ENCODE measurements at regions not wholly inside any gene's neighbourhood (a gene's known extent, or its start where the extent isn't known, plus 50 kb on each side); places are given as distances from the start of the nearest gene placed in this dataset.

DNA sequence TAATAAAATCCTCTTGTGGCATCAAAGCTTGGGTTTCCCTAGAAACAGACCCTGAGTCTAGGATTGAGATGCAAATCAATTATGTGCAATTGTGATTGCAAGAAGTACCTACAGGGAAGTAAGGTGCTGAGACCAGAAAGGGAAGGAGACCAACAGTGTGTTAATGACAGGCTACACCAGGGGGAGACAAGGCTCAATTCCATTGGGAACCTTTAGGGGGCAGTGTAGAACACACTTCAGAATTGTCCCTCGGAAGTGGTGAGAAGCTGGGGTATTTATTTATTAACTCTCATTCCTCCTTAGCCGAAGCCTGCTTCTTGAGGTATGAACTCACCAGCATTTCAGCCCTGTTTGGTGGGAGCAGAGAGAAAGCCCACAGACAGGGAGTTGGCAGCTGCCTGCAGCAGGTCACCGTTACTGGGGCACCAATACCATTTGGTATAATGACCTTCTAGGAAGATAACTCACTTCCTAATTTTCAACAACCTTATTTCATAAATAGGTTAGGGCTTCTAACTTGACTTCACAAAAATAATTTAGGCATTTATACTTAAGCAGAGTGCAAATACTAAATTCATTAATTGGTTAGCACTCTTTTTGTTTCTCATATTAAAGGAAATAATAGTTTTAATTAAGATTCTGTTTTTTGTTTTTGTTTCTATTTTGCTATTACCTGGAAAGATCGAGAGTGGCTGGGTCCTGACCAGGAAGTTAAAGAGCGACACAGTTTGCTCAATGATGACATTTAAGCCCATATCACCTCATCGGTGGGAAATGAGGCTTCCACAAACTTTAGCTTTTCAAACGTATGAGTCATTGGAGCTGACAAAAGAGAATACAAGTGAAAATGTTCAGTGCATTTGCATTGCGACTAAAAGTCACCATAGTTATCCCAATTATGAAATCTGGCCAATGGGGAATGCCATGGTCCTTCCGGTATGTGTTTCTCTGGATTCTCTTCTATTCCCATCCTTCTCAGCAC, 94.8 kb downstream of the BTBD3 start:
- Mint-ChIP-seq H3K36me3 (no peaks in the 10 kb centered on the region), H3K27me3 (no peaks in the 10 kb centered on the region), H3K27ac (no peak overlapping the region), H3K4me1 (no peaks in the 10 kb centered on the region), H3K9me3 (peaks cover 0 to 9% (median 3%) of the 10 kb centered on the region in 8 donors), H3K4me3 (no peak overlapping the region)
- Histone ChIP-seq H3K4me3 (ENCODE audit: low read length in 2 of 2) (no peak overlapping the region), H3K27ac (ENCODE audit: low read depth, low read length) (no peak overlapping the region), H3K36me3 (ENCODE audit: insufficient read depth, low read length) (no peaks in the 10 kb centered on the region), H3K27me3 (ENCODE audit: insufficient read depth, low read length) (no peaks in the 10 kb centered on the region), H3K4me1 (ENCODE audit: insufficient read depth, low read length) (no peaks in the 10 kb centered on the region), H3K9me3 (ENCODE audit: control insufficient read depth in 1 of 2, low read length in 2 of 2) (no peaks in the 10 kb centered on the region)
- CTCF ChIA-PET (ENCODE audit: partially characterized antibody): interaction anchor here (1.5 kb wide), 1 partner anchor 9 kb away, joined by 4 read pairs; no protein-coding TSS in a partner anchor
- POLR2A ChIA-PET (ENCODE audit: partially characterized antibody): no interaction called here
- DNase-seq: no peak
- intact Hi-C loops (cut with micrococcal nuclease): no loop called here

DNA sequence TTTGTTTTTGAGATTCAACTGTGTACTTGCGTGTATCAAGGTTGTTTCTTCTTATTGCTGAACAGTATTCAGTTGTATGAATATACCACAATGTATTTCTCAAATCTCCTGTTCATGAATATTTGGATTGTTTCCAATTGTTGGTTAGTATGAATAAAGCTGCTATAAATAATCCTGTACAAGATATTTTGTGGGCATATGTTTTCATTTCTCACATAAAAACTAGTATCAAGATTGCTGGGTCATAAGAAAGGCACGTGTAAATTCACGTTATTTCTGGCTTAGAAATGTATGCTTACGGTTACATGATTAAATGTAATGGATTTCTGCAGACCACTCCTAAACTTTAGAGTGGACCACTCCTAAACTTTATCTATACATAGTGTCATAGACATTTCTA, 96.6 kb downstream of the BTBD3 start:
- intact Hi-C loops (cut with micrococcal nuclease): no loop called here
- Mint-ChIP-seq H3K9me3 (peaks cover 2 to 16% (median 4%) of the 10 kb centered on the region in 8 donors), H3K27ac (no peak overlapping the region), H3K4me1 (no peaks in the 10 kb centered on the region), H3K27me3 (no peaks in the 10 kb centered on the region), H3K36me3 (no peaks in the 10 kb centered on the region), H3K4me3 (no peak overlapping the region)
- H3K4me3 ChIP-seq (ENCODE audit: low read length in 2 of 2): no peak overlapping the region
- no peak for DNase-seq
- no peak overlapping the region for H3K27ac ChIP-seq (ENCODE audit: low read depth, low read length)
- no peaks in the 10 kb centered on the region for H3K4me1 ChIP-seq (ENCODE audit: insufficient read depth, low read length)
- ChIA-PET POLR2A (ENCODE audit: partially characterized antibody) (no interaction called here), CTCF (ENCODE audit: partially characterized antibody) (no interaction called here)
- no peaks in the 10 kb centered on the region for H3K9me3 ChIP-seq (ENCODE audit: control insufficient read depth in 1 of 2, low read length in 2 of 2)
- H3K36me3 ChIP-seq (ENCODE audit: insufficient read depth, low read length): no peaks in the 10 kb centered on the region
- H3K27me3 ChIP-seq (ENCODE audit: insufficient read depth, low read length): no peaks in the 10 kb centered on the region

- Histone ChIP-seq H3K9me3 (ENCODE audit: control insufficient read depth in 1 of 2, low read length in 2 of 2) (no peaks in the 10 kb centered on the region), H3K27me3 (ENCODE audit: insufficient read depth, low read length) (no peaks in the 10 kb centered on the region), H3K27ac (ENCODE audit: low read depth, low read length) (no peak overlapping the region), H3K36me3 (ENCODE audit: insufficient read depth, low read length) (no peaks in the 10 kb centered on the region), H3K4me3 (ENCODE audit: low read length in 2 of 2) (no peak overlapping the region), H3K4me1 (ENCODE audit: insufficient read depth, low read length) (no peaks in the 10 kb centered on the region)
- H3K4me3 Mint-ChIP-seq: no peak overlapping the region
- H3K4me1 Mint-ChIP-seq: no peaks in the 10 kb centered on the region
- DNase-seq: no peak
- no peak overlapping the region for H3K27ac Mint-ChIP-seq
- peaks cover 2 to 16% (median 4%) of the 10 kb centered on the region in 8 donors for H3K9me3 Mint-ChIP-seq
- ChIA-PET POLR2A (ENCODE audit: partially characterized antibody) (no interaction called here), CTCF (ENCODE audit: partially characterized antibody) (no interaction called here)
- no peaks in the 10 kb centered on the region for H3K27me3 Mint-ChIP-seq
- no peaks in the 10 kb centered on the region for H3K36me3 Mint-ChIP-seq
- intact Hi-C loops (cut with micrococcal nuclease): no loop called here
Measured at GRCh38 chr20:12014736-12015135, 97.0 kb downstream of the BTBD3 start.

- ChIA-PET POLR2A (ENCODE audit: partially characterized antibody) (no interaction called here), CTCF (ENCODE audit: partially characterized antibody) (no interaction called here)
- Mint-ChIP-seq H3K36me3 (no peaks in the 10 kb centered on the region), H3K27ac (no peak overlapping the region), H3K9me3 (peaks cover 2 to 16% (median 5%) of the 10 kb centered on the region in 8 donors), H3K4me1 (no peaks in the 10 kb centered on the region), H3K4me3 (no peak overlapping the region), H3K27me3 (no peaks in the 10 kb centered on the region)
- Histone ChIP-seq H3K27me3 (ENCODE audit: insufficient read depth, low read length) (no peaks in the 10 kb centered on the region), H3K4me1 (ENCODE audit: insufficient read depth, low read length) (no peaks in the 10 kb centered on the region), H3K4me3 (ENCODE audit: low read length in 2 of 2) (no peak overlapping the region), H3K9me3 (ENCODE audit: control insufficient read depth in 1 of 2, low read length in 2 of 2) (no peaks in the 10 kb centered on the region), H3K36me3 (ENCODE audit: insufficient read depth, low read length) (no peaks in the 10 kb centered on the region), H3K27ac (ENCODE audit: low read depth, low read length) (no peak overlapping the region)
- no peak for DNase-seq
- intact Hi-C loops (cut with micrococcal nuclease): loop anchor here (1.0 kb wide), 1 partner anchor 40 kb away; no protein-coding TSS in a partner anchor
Measured at GRCh38 chr20:12016291-12016690, 98.6 kb downstream of the BTBD3 start.

DNA sequence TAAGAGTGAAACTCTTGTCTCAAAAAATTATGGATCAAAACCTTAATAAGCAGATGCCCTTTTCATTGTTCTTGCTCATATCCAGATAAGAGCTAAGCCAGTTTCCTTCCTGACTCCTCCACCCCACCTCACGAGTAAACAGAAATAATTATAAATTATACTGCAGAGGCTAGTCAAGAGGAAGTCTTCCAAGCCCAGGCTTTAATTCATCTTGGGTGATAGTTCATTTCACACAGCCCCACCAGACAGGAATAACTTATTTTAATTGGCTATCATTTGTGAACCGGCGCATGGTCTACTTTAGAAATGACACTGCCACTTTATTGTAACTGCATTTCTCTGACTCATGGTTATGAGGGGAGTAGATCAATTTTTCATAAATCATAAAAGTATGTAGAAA, 102.0 kb downstream of the BTBD3 start:
- ChIA-PET POLR2A (ENCODE audit: partially characterized antibody) (no interaction called here), CTCF (ENCODE audit: partially characterized antibody) (no interaction called here)
- Mint-ChIP-seq H3K27me3 (no peaks in the 10 kb centered on the region), H3K4me3 (no peak overlapping the region), H3K27ac (no peak overlapping the region), H3K36me3 (no peaks in the 10 kb centered on the region), H3K4me1 (no peaks in the 10 kb centered on the region), H3K9me3 (peaks cover 2 to 18% (median 7%) of the 10 kb centered on the region in 8 donors)
- H3K4me1 ChIP-seq (ENCODE audit: insufficient read depth, low read length): no peaks in the 10 kb centered on the region
- H3K9me3 ChIP-seq (ENCODE audit: control insufficient read depth in 1 of 2, low read length in 2 of 2): no peaks in the 10 kb centered on the region
- DNase-seq: no peak
- intact Hi-C loops (cut with micrococcal nuclease): no loop called here
- no peaks in the 10 kb centered on the region for H3K36me3 ChIP-seq (ENCODE audit: insufficient read depth, low read length)
- no peak overlapping the region for H3K4me3 ChIP-seq (ENCODE audit: low read length in 2 of 2)
- no peak overlapping the region for H3K27ac ChIP-seq (ENCODE audit: low read depth, low read length)
- no peaks in the 10 kb centered on the region for H3K27me3 ChIP-seq (ENCODE audit: insufficient read depth, low read length)

DNA sequence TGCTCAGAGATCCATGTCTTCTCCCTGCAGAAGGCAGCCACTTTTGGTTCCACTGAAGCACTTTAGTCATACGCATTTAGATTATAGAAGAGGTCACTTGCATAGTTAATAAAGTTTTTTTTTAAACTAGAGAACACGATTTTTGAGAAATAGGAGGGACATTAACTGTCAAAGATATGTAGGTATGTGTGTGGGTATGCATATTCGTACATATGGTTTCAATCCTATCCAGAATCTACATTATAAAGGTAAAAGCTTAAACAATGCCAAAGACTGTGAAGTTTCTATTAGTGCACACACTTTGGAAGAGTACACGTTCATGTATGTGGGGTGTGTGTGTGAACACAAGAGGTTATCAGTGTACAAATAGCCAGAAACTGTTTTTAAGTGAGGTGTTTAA, 103.2 kb downstream of the BTBD3 start:
- Mint-ChIP-seq H3K27me3 (no peaks in the 10 kb centered on the region), H3K4me1 (no peaks in the 10 kb centered on the region), H3K4me3 (no peak overlapping the region), H3K9me3 (peaks cover under 1 to 18% (median 10%) of the 10 kb centered on the region in 8 donors), H3K36me3 (no peaks in the 10 kb centered on the region), H3K27ac (no peak overlapping the region)
- Histone ChIP-seq H3K9me3 (ENCODE audit: control insufficient read depth in 1 of 2, low read length in 2 of 2) (no peaks in the 10 kb centered on the region), H3K27ac (ENCODE audit: low read depth, low read length) (no peak overlapping the region), H3K4me1 (ENCODE audit: insufficient read depth, low read length) (no peaks in the 10 kb centered on the region), H3K36me3 (ENCODE audit: insufficient read depth, low read length) (no peaks in the 10 kb centered on the region), H3K4me3 (ENCODE audit: low read length in 2 of 2) (no peak overlapping the region), H3K27me3 (ENCODE audit: insufficient read depth, low read length) (no peaks in the 10 kb centered on the region)
- ChIA-PET POLR2A (ENCODE audit: partially characterized antibody) (no interaction called here), CTCF (ENCODE audit: partially characterized antibody) (no interaction called here)
- DNase-seq: no peak
- intact Hi-C loops (cut with micrococcal nuclease): no loop called here

DNA sequence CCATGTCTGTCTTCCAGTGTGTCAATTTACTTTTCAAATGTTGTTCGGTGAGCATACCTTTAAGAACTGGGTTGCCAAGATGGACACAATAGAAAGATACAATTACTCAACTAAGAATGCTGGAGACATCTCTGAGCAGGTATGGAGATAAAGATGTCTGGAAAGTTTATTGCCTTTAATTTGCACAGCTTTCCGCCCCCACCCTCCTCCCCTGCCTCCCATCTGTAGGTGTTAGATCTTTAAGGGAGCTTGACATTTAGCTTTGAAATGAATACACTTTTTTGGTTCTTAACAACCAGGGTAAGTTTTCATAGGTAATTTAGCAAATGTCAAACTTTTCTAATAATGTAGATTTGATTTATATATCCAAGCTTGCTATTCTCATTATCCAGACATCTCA, 104.4 kb downstream of the BTBD3 start:
- no peaks in the 10 kb centered on the region for H3K27me3 Mint-ChIP-seq
- H3K9me3 Mint-ChIP-seq: peaks cover 0 to 18% (median 12%) of the 10 kb centered on the region in 8 donors
- H3K27me3 ChIP-seq (ENCODE audit: insufficient read depth, low read length): no peaks in the 10 kb centered on the region
- no peaks in the 10 kb centered on the region for H3K9me3 ChIP-seq (ENCODE audit: control insufficient read depth in 1 of 2, low read length in 2 of 2)
- DNase-seq: no peak
- no peaks in the 10 kb centered on the region for H3K36me3 ChIP-seq (ENCODE audit: insufficient read depth, low read length)
- POLR2A ChIA-PET (ENCODE audit: partially characterized antibody): no interaction called here
- H3K4me3 ChIP-seq (ENCODE audit: low read length in 2 of 2): no peak overlapping the region
- no peak overlapping the region for H3K27ac ChIP-seq (ENCODE audit: low read depth, low read length)
- no peaks in the 10 kb centered on the region for H3K4me1 ChIP-seq (ENCODE audit: insufficient read depth, low read length)
- intact Hi-C loops (cut with micrococcal nuclease): no loop called here
- H3K36me3 Mint-ChIP-seq: no peaks in the 10 kb centered on the region
- no peak overlapping the region for H3K4me3 Mint-ChIP-seq
- CTCF ChIA-PET (ENCODE audit: partially characterized antibody): interaction anchor here (0.8 kb wide), 1 partner anchor 15 kb away, joined by 4 read pairs; no protein-coding TSS in a partner anchor
- H3K27ac Mint-ChIP-seq: no peak overlapping the region
- no peaks in the 10 kb centered on the region for H3K4me1 Mint-ChIP-seq

All from CD4-positive, alpha-beta memory T cell (primary cell).